ENCODE measurements at regions not wholly inside any gene's neighbourhood (a gene's known extent, or its start where the extent isn't known, plus 50 kb on each side); places are given as distances from the start of the nearest gene placed in this dataset.

DNA sequence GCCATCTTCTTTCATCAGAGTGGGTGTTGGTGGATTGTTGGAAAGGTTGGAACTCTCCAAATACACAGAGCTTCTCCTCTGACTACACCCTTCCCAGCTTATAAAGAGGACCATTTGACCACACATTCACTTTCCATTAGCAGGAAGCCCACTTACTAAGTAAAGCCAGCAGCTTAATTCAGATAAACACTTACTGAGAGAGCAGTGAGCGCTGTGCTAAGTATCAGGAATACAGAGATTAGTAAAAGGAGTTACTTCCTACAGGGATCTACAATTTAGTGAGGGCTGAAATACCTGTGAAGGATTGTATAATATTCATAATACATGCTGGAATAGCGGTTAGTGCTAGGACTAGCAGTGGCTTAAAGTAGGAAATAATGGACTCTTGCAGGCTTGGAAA is 343.0 kb downstream of the NYAP2 start:
- DNase-seq (ENCODE audit: low spot score): no peak

DNA sequence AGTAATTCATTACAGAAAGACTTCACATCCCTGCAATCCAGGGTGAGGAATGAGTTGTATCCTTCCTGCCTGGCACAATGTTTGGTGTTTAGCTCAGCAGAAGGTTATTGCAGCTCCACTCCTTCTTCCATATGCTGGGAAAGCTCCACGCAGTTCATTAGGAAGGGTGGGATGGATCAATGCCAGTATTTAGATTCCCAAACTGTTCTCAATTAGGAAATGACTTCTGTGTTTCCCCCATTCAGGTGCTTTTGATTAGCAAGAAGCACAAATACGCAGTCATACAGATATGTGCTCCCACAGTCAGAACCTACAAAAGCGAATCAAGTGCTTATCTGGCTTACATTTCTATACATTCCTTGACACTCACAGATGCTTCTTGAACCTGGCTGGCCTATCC is 340.6 kb downstream of the NYAP2 start:
- no peak for DNase-seq (ENCODE audit: low spot score)

DNA sequence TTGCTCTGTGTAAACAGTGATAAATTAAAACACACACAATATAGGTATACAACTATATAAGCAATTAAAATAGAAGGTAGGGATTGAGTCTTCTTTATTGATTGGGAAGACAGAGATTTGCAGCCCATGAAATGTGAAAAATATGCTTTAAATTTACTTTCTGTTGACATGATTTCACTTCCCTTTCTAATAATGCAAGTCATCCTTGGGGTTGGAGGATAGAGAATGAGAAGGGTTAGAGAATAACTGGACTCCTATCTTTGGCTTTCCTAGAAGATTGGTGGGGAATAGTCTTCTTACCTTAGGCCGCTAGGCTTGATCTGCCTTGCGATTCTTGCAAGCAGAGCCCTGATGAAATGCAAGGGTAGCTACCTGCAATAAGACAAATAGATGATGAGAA is 339.8 kb downstream of the NYAP2 start:
- DNase-seq (ENCODE audit: low spot score): no peak

DNA sequence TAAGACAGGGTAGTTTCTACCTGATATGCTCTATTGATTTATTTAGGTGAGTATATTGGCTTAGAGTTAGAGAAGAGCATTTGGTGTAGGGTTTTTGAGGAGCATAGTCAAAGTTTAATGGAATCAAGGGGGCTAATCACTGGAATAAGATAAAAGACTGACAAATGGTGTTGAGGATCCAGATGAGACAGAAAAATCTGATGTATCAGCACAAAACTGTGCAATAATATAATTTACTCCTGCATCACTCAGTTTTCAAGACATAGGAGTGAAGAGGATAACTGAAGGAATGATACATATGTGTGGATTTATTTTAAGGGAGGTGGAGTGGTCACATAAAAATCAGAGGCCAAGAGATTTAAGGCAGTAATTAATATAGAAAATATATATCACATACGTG is 339.2 kb downstream of the NYAP2 start:
- DNase-seq (ENCODE audit: low spot score): no peak

DNA sequence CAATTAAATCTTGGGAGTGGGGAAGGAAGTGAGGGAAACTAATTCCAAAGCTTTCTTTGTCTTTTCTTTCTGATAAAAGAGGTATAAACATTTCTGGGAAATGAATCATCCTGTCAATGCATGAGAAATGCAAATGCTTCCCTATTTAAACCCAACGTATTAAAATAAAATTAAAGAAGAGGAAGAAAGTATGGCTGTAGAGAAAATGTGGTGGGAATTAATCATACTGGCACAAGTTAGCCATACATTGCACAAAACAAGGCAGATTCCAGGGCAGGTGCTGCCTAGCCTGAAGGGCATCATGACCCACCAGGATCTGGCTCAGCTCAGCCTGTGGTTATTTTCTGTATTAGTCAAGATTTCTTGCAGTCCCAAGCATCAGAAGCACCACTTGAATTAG is 338.0 kb downstream of the NYAP2 start:
- peak; percentile 10 for DNase-seq (ENCODE audit: low spot score)

DNA sequence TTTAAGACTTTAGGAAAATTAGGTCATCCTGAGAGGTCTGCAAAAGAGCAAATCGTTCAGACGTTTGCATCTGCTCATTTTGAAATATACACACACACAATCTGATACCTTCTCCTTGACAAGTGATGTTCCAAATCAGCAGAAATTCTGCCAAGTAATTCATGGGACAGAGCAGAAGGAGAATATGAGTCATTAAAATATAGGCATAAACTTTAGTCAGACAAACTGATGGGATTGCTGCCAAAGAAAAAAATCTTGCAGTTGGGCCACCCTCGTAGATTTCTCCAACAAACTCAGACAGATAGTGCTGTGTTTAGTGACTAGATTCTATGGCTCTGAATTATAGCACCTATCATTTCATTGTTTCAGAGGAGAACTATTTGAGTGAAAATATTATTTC is 336.3 kb downstream of the NYAP2 start:
- DNase-seq (ENCODE audit: low spot score): peak; percentile 1

DNA sequence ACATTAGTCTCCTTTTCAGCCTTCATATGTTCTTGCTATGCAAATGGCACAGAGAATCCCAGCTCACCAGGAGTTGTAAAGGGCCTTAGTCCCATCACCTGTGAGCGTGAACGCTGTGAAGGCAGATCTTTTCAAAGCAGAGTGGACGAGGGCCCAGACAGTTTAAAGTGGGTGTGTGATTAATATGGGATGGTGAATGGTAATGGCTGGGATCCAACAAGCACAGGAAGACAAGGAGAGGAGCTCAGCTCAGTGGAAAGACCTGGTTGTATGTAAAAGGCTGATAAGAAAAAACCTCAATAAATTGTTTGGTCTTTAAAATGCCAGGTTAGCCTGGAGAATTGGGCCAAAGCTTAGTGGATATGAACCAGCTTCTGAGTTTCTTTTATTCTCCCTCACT is 326.2 kb downstream of the NYAP2 start:
- DNase-seq (ENCODE audit: low spot score): no peak

Measured in kidney tubule cell (primary cell).